ENCODE measurements at regions not wholly inside any gene's neighbourhood (a gene's known extent, or its start where the extent isn't known, plus 50 kb on each side); places are given as distances from the start of the nearest gene placed in this dataset.

DNA sequence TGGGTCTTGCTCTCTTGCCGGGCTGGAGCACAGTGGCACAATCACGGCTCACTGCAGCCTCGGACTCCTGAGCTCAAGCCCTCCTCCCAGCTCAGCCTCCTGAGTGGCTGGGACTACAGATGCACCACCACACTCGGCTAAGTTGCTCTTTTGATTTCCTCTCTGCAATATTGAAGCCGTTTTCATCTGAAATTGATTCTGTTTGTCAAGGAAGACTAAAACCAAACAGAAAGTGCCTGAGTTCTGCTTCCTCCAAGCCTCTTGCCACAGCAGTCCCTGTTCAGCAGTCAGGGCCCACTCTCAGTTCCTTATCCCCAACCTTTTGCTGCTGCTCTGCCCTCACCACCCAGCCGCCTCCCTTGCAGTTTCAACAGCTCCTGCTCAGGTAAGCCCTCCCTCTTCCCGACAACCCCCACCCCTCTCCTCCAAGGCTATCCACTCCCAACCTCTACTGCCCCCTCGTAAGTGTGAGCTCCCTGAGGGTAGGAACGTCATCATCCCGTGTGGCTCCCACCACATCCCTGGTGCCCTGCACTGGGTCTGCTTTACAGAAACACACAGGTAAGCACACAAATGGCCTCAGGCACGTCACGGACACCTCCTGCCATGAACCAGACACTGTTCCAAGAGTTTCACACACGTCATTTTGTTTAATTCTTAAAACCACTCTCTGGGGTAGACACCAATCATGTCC is 70.7 kb upstream of the TAB2 start:
- TF ChIP-seq CTCF (IDR thresholded peaks at IDR 0.05) (no peak), POLR2AphosphoS5 (IDR thresholded peaks at IDR 0.05) (no peak), POLR2A (IDR thresholded peaks at IDR 0.05) (no peak), EP300 (IDR thresholded peaks at IDR 0.05) (no peak)

Measured in sigmoid colon (tissue), 4 donors.